Germinal center (tissue), 1 donor: ENCODE measurements at regions not wholly inside any gene's neighbourhood (a gene's known extent, or its start where the extent isn't known, plus 50 kb on each side); places are given as distances from the start of the nearest gene placed in this dataset.

ENCODE experiments used
- DNase-seq: peaks from one replicate; pipeline ENCODE4 v3.0.0; 2012; ENCODE audit warnings: mixed read lengths, low spot score

- DNase-seq, result no peak
Measured at GRCh38 chr3:117303443-117303842, 593.9 kb downstream of the TUSC7 start.

GRCh38 chr3:117304681-117305080 lies 595.1 kb downstream of the TUSC7 start:
- no peak for DNase-seq

- no peak for DNase-seq
Measured at GRCh38 chr3:117305681-117306080, 596.1 kb downstream of the TUSC7 start.

GRCh38 chr3:117306299-117306698 lies 596.7 kb downstream of the TUSC7 start:
- no peak for DNase-seq

GRCh38 chr3:117308353-117308752 lies 598.8 kb downstream of the TUSC7 start:
- no peak for DNase-seq

- DNase-seq, result no peak
Measured at GRCh38 chr3:117308756-117309155, 599.2 kb downstream of the TUSC7 start.

- no peak for DNase-seq
Measured at GRCh38 chr3:117310536-117310935, 601.0 kb downstream of the TUSC7 start.

GRCh38 chr3:117314441-117315150 lies 605.0 kb downstream of the TUSC7 start:
- no peak for DNase-seq

GRCh38 chr3:117322866-117323265 lies 613.3 kb downstream of the TUSC7 start:
- no peak for DNase-seq

GRCh38 chr3:117346901-117347300 lies 637.3 kb downstream of the TUSC7 start:
- no peak for DNase-seq

GRCh38 chr3:117348884-117349283 lies 639.3 kb downstream of the TUSC7 start:
- DNase-seq, result no peak

- no peak for DNase-seq
Measured at GRCh38 chr3:117349566-117349965, 640.0 kb downstream of the TUSC7 start.

GRCh38 chr3:117350371-117350770 lies 640.8 kb downstream of the TUSC7 start:
- DNase-seq, result no peak

- peak; percentile 4 for DNase-seq
Measured at GRCh38 chr3:117355566-117355965, 646.0 kb downstream of the TUSC7 start.

- DNase-seq, result no peak
Measured at GRCh38 chr3:117356091-117356705, 646.6 kb downstream of the TUSC7 start.

- DNase-seq, result no peak
Measured at GRCh38 chr3:117358717-117359314, 649.2 kb downstream of the TUSC7 start.

GRCh38 chr3:117366574-117366973 lies 657.0 kb downstream of the TUSC7 start:
- no peak for DNase-seq

- DNase-seq, result no peak
Measured at GRCh38 chr3:117367861-117368260, 658.3 kb downstream of the TUSC7 start.

- no peak for DNase-seq
Measured at GRCh38 chr3:117380631-117381030, 671.1 kb downstream of the TUSC7 start.

GRCh38 chr3:117393119-117393518 lies 683.5 kb downstream of the TUSC7 start:
- DNase-seq, result no peak

GRCh38 chr3:117398141-117398899 lies 688.7 kb downstream of the TUSC7 start:
- no peak for DNase-seq

GRCh38 chr3:117399311-117400078 lies 689.9 kb downstream of the TUSC7 start:
- DNase-seq, result no peak
